ENCODE measurements at regions not wholly inside any gene's neighbourhood (a gene's known extent, or its start where the extent isn't known, plus 50 kb on each side); places are given as distances from the start of the nearest gene placed in this dataset.

DNA sequence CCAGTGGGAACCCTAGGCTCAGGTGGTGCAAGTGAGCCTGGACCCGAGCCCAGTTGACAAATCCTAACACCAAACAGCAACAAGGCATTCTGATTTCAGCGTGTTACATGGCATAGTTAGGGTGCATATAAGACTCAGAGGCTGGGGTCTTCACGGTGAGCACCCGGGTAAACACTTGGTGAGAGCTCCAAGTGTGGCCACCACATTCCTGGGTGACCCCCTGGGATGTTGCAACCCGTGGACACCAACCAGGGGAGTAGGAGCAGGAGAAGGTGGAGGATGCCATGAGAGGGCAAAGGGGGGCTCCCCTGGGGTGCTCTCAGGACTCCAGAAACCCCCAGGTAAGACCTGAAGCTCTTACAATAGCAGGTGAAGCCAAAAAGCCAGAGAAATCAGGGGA lies 69.9 kb upstream of the CDH5 start:
- H3K4me1 ChIP-seq, result no peaks in the 10 kb centered on the region
- WGBS, 2 donors, result 79 to 91% methylated on average over 5 of the region's 5 CpGs
- peaks cover 0 to 14% (median 0%) of the 10 kb centered on the region in 7 donors for H3K27me3 ChIP-seq
- no peak for DNase-seq
- intact Hi-C loops (cut with DNase I), result no loop called here
- H3K27ac ChIP-seq, result no peak overlapping the region
- H3K4me3 ChIP-seq, result no peak overlapping the region
- no peaks in the 10 kb centered on the region for H3K36me3 ChIP-seq
- H3K9me3 ChIP-seq, result peaks cover 0 to 11% (median 0%) of the 10 kb centered on the region in 11 donors
- TF ChIP-seq, protein P1, sequence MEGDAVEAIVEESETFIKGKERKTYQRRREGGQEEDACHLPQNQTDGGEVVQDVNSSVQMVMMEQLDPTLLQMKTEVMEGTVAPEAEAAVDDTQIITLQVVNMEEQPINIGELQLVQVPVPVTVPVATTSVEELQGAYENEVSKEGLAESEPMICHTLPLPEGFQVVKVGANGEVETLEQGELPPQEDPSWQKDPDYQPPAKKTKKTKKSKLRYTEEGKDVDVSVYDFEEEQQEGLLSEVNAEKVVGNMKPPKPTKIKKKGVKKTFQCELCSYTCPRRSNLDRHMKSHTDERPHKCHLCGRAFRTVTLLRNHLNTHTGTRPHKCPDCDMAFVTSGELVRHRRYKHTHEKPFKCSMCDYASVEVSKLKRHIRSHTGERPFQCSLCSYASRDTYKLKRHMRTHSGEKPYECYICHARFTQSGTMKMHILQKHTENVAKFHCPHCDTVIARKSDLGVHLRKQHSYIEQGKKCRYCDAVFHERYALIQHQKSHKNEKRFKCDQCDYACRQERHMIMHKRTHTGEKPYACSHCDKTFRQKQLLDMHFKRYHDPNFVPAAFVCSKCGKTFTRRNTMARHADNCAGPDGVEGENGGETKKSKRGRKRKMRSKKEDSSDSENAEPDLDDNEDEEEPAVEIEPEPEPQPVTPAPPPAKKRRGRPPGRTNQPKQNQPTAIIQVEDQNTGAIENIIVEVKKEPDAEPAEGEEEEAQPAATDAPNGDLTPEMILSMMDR (IDR thresholded peaks at IDR 0.05), result no peak
- ATAC-seq, result no peak

DNA sequence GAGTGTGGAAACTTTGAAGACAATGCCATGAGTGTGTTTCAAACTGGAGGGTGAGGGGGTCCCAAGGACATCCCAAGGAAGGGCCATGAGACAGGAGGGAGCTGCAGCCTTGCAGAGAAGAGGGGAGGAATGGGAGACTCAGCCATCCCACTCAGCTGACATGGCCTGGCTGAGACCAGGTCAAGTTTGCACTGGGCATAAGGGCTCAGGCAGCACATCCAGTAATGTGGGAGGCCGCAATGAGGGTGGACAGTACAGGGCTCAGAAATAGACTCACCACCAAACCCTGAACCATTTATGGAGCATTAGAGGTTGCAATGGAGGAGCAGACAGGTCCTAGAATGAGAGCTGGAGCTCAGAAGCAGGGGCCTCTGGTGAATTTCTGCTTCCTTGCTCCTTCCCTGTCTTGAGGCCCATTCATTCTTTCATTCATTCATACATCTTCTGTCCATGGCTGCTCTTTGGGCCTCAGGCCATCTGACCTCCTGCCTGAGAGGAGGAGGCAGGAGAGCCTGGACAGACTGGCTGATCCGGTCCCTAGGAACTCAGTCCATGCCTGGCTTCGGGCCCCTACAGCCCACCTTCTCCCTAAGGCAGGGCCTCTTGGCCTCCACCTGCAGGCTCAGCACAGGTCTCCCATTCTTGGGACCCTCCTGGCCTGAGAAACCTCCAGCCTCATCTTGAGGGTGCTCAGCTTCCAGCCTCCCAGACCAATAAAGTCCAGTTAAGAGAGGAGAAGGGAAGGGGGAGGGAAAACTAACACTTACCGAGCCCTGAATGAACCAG lies 70.5 kb upstream of the CDH5 start:
- 86 to 90% methylated on average over 4 of the region's 4 CpGs for WGBS, 2 donors
- intact Hi-C loops (cut with DNase I), result no loop called here
- ATAC-seq (no peak), DNase-seq (no peak)
- no peak overlapping the region for H3K4me3 ChIP-seq
- TF ChIP-seq, protein P1 (IDR thresholded peaks at IDR 0.05), result no peak
- peaks cover 0 to 10% (median 0%) of the 10 kb centered on the region in 11 donors for H3K9me3 ChIP-seq
- no peaks in the 10 kb centered on the region for H3K36me3 ChIP-seq
- H3K27me3 ChIP-seq, result peaks cover 0 to 14% (median 0%) of the 10 kb centered on the region in 7 donors
- H3K27ac ChIP-seq, result no peak overlapping the region
- no peaks in the 10 kb centered on the region for H3K4me1 ChIP-seq

DNA sequence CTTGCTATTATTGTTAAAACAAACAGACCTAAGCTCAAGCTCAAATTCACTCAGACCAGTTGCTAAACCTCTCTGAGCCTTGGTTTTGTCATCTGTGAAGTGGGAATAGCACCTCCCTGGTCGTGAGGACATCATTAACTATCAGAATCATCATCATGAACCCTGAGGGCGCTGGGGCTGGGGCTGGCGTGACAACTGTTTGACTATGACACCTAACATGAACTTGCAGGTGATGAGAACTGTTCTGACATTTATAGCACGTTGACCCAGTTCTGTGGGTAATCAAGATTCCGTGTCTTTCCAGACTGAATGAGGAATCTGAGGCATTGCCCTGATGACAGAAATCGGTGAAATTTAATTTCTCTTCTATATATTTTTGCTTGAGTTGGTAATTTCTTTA lies 71.3 kb upstream of the CDH5 start:
- H3K27me3 ChIP-seq, result peaks cover 0 to 14% (median 0%) of the 10 kb centered on the region in 7 donors
- WGBS, 2 donors, result 83 to 87% methylated on average over 6 of the region's 6 CpGs
- no peaks in the 10 kb centered on the region for H3K4me1 ChIP-seq
- no peak for ATAC-seq
- TF ChIP-seq, protein P1 (IDR thresholded peaks at IDR 0.05), result no peak
- DNase-seq, result no peak
- no peaks in the 10 kb centered on the region for H3K36me3 ChIP-seq
- intact Hi-C loops (cut with DNase I), result no loop called here
- no peak overlapping the region for H3K27ac ChIP-seq
- H3K4me3 ChIP-seq, result no peak overlapping the region
- H3K9me3 ChIP-seq, result peaks cover 0 to 6% (median 0%) of the 10 kb centered on the region in 11 donors

DNA sequence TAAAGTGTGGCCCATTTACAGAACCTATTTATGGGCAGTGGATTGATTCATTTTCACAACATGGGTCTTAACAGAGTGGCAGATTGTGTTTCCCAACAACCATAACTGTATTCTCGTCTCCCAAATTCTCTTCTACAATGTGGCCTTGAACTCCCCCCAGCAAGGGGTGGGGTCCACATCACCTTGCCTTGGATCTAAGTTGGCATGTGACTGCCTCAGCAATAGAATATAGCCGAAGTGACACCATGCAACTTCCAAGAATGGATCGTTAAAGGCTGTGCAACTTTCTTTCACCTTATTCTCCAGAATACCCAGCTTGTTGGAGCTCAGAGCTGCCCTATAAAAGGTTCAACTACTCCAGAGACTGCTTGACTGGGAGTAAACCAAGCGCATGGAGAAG lies 72.0 kb upstream of the CDH5 start:
- DNase-seq, result no peak
- TF ChIP-seq, protein P1 (IDR thresholded peaks at IDR 0.05), result no peak
- intact Hi-C loops (cut with DNase I), result no loop called here

More for the DNA sequence above, 72.0 kb upstream of the CDH5 start:
- no peak overlapping the region for H3K27ac ChIP-seq
- peaks cover 0 to 6% (median 0%) of the 10 kb centered on the region in 11 donors for H3K9me3 ChIP-seq
- ATAC-seq, result no peak
- no peaks in the 10 kb centered on the region for H3K36me3 ChIP-seq
- H3K4me1 ChIP-seq, result no peaks in the 10 kb centered on the region
- H3K4me3 ChIP-seq, result no peak overlapping the region
- WGBS, 2 donors, result 94 to 96% methylated on average over 4 of the region's 4 CpGs
- peaks cover 0 to 14% (median 0%) of the 10 kb centered on the region in 7 donors for H3K27me3 ChIP-seq
